VCaP (cell line): ENCODE measurements at regions not wholly inside any gene's neighbourhood (a gene's known extent, or its start where the extent isn't known, plus 50 kb on each side); places are given as distances from the start of the nearest gene placed in this dataset.

Experiments used
- H3K27ac ChIP-seq: fragments of 450-650 bp; 2 replicates; pipeline ENCODE4 v1.5.1; 2017
- TF ChIP-seq, protein P1 (sequence below): fragments of 450-650 bp; conservative IDR thresholded peaks from 2 replicates; pipeline ENCODE4 v1.5.1; 2017; ENCODE audit warnings: mild to moderate bottlenecking, moderate library complexity

- H3K27ac ChIP-seq, result no peak overlapping the region
- TF ChIP-seq, protein P1, sequence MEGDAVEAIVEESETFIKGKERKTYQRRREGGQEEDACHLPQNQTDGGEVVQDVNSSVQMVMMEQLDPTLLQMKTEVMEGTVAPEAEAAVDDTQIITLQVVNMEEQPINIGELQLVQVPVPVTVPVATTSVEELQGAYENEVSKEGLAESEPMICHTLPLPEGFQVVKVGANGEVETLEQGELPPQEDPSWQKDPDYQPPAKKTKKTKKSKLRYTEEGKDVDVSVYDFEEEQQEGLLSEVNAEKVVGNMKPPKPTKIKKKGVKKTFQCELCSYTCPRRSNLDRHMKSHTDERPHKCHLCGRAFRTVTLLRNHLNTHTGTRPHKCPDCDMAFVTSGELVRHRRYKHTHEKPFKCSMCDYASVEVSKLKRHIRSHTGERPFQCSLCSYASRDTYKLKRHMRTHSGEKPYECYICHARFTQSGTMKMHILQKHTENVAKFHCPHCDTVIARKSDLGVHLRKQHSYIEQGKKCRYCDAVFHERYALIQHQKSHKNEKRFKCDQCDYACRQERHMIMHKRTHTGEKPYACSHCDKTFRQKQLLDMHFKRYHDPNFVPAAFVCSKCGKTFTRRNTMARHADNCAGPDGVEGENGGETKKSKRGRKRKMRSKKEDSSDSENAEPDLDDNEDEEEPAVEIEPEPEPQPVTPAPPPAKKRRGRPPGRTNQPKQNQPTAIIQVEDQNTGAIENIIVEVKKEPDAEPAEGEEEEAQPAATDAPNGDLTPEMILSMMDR, result no peak
These were observed 108.5 kb downstream of the ERCC5 start for GRCh38 chr13:102954350-102954749.

DNA sequence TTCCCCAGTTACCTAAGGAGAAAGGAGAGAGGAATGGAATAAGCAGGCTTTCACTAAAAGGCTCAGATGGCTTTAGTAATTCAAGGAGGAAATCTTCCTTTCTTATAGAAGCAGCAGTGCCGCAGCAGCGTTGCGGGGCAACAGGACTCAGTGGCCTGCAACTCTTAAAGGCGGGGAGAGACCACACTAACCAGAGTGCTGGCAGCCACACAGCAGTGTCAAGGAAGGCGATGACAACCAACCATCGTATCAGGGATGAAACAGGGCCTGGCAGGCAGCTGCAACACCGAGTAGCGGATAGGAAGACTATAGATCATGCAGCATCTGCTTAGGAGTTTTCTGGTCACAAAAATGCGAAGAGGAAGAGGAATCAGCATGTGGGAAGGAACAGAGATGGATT, 106.0 kb downstream of the ERCC5 start:
- no peak overlapping the region for H3K27ac ChIP-seq
- TF ChIP-seq, protein P1, result no peak

GRCh38 chr13:102947745-102948405, 102.0 kb downstream of the ERCC5 start:
- TF ChIP-seq, protein P1, result peak; percentile 58
- H3K27ac ChIP-seq, result no peak overlapping the region

GRCh38 chr13:102945886-102946285, 100.1 kb downstream of the ERCC5 start:
- no peak overlapping the region for H3K27ac ChIP-seq
- TF ChIP-seq, protein P1, result no peak

- H3K27ac ChIP-seq, result no peak overlapping the region
- TF ChIP-seq, protein P1, result no peak
These were observed 99.5 kb downstream of the ERCC5 start for GRCh38 chr13:102945324-102945815.

DNA sequence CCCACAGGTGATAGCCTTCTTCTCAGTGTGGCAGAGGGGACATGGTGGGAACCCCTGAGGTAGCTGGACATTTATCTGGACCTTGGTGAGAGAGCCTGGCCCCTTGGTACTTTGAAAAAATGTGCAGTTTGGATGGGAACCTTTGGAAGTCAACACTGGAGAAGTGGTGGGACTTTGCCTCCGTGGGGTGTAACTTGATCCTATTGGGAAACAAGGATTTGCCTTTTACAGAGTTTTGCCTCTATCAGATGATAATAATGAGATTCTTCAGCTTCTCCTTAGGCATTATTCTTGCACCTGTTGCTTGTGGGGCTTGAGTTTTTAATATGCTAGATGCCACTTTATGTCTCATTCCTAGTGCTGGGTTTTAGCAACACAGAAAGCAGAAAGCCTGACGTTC, 99.0 kb downstream of the ERCC5 start:
- H3K27ac ChIP-seq, result no peak overlapping the region
- TF ChIP-seq, protein P1, result no peak

DNA sequence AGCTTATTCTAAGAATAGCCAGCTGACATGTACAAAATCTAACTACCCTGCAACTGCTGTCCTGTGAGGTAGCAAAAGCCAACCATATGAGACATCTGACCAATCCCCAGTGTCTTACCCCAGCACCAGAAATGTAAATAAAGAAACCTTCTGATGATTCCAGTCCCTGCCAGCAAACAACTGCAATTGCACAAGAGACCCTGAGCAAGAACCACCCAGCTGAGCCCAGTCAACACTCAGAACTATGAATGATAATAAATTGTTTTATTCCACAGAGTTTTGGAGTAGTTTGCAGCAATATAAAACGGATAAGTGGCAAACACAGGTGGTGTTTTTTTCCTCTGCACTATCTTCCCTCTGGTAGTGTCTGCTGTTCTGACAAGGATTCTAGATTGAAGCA, 94.9 kb downstream of the ERCC5 start:
- TF ChIP-seq, protein P1, result no peak
- H3K27ac ChIP-seq, result no peak overlapping the region
